ENCODE measurements at regions not wholly inside any gene's neighbourhood (a gene's known extent, or its start where the extent isn't known, plus 50 kb on each side); places are given as distances from the start of the nearest gene placed in this dataset.

- TF ChIP-seq CTCF (conservative IDR thresholded peaks at IDR 0.05): no peak
- no peak for TF ChIP-seq ZFX (IDR thresholded peaks at IDR 0.05)
Observed at GRCh38 chr3:177538750-177539730, 341.8 kb upstream of the TBL1XR1 start.

All from C4-2B (cell line).